HepG2 (cell line): ENCODE measurements at regions not wholly inside any gene's neighbourhood (a gene's known extent, or its start where the extent isn't known, plus 50 kb on each side); places are given as distances from the start of the nearest gene placed in this dataset.

Source experiments
- ATAC-seq: fragments of 200-7000 bp; cut with Tn5 transposase; 3 replicates; pipeline ENCODE4 v1.9.1; 2020; ENCODE audit warnings: mild to moderate bottlenecking, moderate library complexity
- BruUV-seq: library from RNA; stranded (reverse); fragments of 400-500 nt; replicated peaks from 2 replicates; lab custom pipeline; 2021; lab: Mats Ljungman, UMichigan
- CTCF ChIA-PET: fragments of 300-600 bp; formaldehyde crosslinking; extraction: SDS; loops from one replicate; lab custom pipeline; 2021; ENCODE audit warnings: low total read pairs, inconsistent platforms, low intra/inter-chr PET ratio; lab: Yijun Ruan, JAX
- POLR2A ChIA-PET: fragments of 350-600 bp; sonication (Branson Sonifier 250); formaldehyde crosslinking; loops from one replicate; lab custom pipeline; 2020; ENCODE audit warnings: antibody characterized with exemption, inconsistent platforms; lab: Yijun Ruan, JAX
- DNase-seq: peaks from one replicate; pipeline ENCODE4 v3.0.0-alpha.2; 2015; ENCODE audit warnings: low spot score
- FAIRE-seq: peaks from 3 replicates; lab custom pipeline; 2011; peaks lifted over from hg19 to GRCh38; lab: Jason Lieb, UNC
- H2AFZ ChIP-seq: one replicate; pipeline ENCODE4 v1.6.1; 2011; ENCODE audit warnings: low read length, inconsistent platforms
- H3K27ac ChIP-seq: fragments of 300-600 bp; 3 replicates; pipeline ENCODE4 v1.8.0; 2011; ENCODE audit warnings: mixed run types, mild to moderate bottlenecking, mixed read lengths, low read length, inconsistent platforms; ENCODE audit not compliant: insufficient read depth; ENCODE audit errors: extremely low read length
- H3K27me3 ChIP-seq, 2 experiments: fragments of 200-600 bp in 1 of 2; 2 replicates in 1 of 2; 3 replicates in 1 of 2; pipeline versions ENCODE4 v1.6.0 to v1.8.0; 2011; ENCODE audit warnings: low read length in 2 of 2, mild to moderate bottlenecking in 2 of 2, moderate library complexity in 2 of 2, inconsistent platforms in 1 of 2; ENCODE audit not compliant: insufficient read depth in 2 of 2, control insufficient read depth in 1 of 2
- H3K36me3 ChIP-seq, 2 experiments: fragments of 200-600 bp in 1 of 2; replicated peaks in 1 of 2; 2 replicates in 1 of 2; 3 replicates in 1 of 2; pipeline versions ENCODE4 v1.5.1 to v1.8.0; 2011; ENCODE audit warnings: low read length in 2 of 2, inconsistent platforms in 1 of 2; ENCODE audit not compliant: insufficient read depth in 2 of 2, control insufficient read depth in 1 of 2
- H3K4me1 ChIP-seq: 2 replicates; pipeline ENCODE4 v1.5.1; 2012; ENCODE audit warnings: low read length, inconsistent platforms; ENCODE audit not compliant: insufficient read depth
- H3K4me2 ChIP-seq: 2 replicates; pipeline ENCODE4 v1.6.0; 2011; ENCODE audit warnings: low read depth, low read length, inconsistent platforms
- H3K4me3 ChIP-seq, 3 experiments: fragments of 200-600 bp in 1 of 3; sonication (generic), shearing (Covaris generic) in 1 of 3; replicated peaks in 1 of 3; 2 replicates each; pipeline ENCODE4 v1.5.1; 2011 to 2016; ENCODE audit warnings: low read length in 3 of 3, inconsistent platforms in 2 of 3, low read depth in 2 of 3, mild to moderate bottlenecking in 2 of 3, control low read depth in 1 of 3, mixed read lengths in 1 of 3; ENCODE audit not compliant: insufficient read depth in 1 of 3
- H3K79me2 ChIP-seq: one replicate; pipeline ENCODE4 v1.6.1; 2011; ENCODE audit warnings: low read length, inconsistent platforms; ENCODE audit not compliant: insufficient read depth
- H3K9ac ChIP-seq: 2 replicates; pipeline ENCODE4 v1.6.0; 2011; ENCODE audit warnings: mild to moderate bottlenecking, low read depth, low read length, inconsistent platforms; ENCODE audit not compliant: insufficient read depth
- H3K9me3 ChIP-seq: 2 replicates; pipeline ENCODE4 v1.5.1; 2012; ENCODE audit warnings: mild to moderate bottlenecking, low read length
- H4K20me1 ChIP-seq: 2 replicates; pipeline ENCODE4 v1.6.0; 2011; ENCODE audit warnings: inconsistent platforms, mild to moderate bottlenecking, low read length, moderate library complexity; ENCODE audit not compliant: insufficient read depth
- CEBPG ChIP-seq: IDR thresholded peaks from 2 replicates; pipeline ENCODE4 v1.6.1; 2016
- HNF1B ChIP-seq: sonication (generic); formaldehyde crosslinking; IDR thresholded peaks from 2 replicates; pipeline ENCODE4 v1.5.1; 2020; ENCODE audit warnings: mild to moderate bottlenecking, moderate library complexity, missing genetic modification reagents
- MIXL1 ChIP-seq: IDR thresholded peaks from 2 replicates; pipeline ENCODE4 v1.6.1; 2016
- RARG ChIP-seq: sonication (generic); formaldehyde crosslinking; IDR thresholded peaks from 2 replicates; pipeline ENCODE4 v1.4.0; 2020; ENCODE audit warnings: low read depth, mild to moderate bottlenecking, missing genetic modification reagents
- RBM22 ChIP-seq: fragments of 200-400 bp; formaldehyde crosslinking; optimal IDR thresholded peaks from 2 replicates; pipeline ENCODE3; 2017; ENCODE audit warnings: mild to moderate bottlenecking, low read length, moderate library complexity
- SRSF9 ChIP-seq: fragments of 200-400 bp; formaldehyde crosslinking; IDR thresholded peaks from 2 replicates; pipeline ENCODE4 v1.6.1; 2018; ENCODE audit warnings: borderline replicate concordance, mild to moderate bottlenecking, low read depth, low read length; ENCODE audit not compliant: insufficient read depth, poor library complexity, severe bottlenecking
- ZFP90 ChIP-seq: sonication (generic); formaldehyde crosslinking; IDR thresholded peaks from 2 replicates; pipeline ENCODE4 v1.8.0; 2022; ENCODE audit warnings: missing genetic modification reagents, mild to moderate bottlenecking, inconsistent platforms, borderline replicate concordance
- WGBS: methylation state at CpG from one replicate; pipeline ENCODE4 v1.1.6; 2017; ENCODE audit warnings: low lambda C conversion rate; 5-methylcytosine and 5-hydroxymethylcytosine counted together
- in situ Hi-C: cut with HindIII; loops from 2 replicates; pipeline ENCODE4 v1.10.0; 2017; ENCODE audit warnings: low pct_unique_long_range_greater_than_20kb; ENCODE audit not compliant: extremely low pct_ligation_motif_present
- intact Hi-C: fragments of 100-400 bp; cut with micrococcal nuclease; formaldehyde crosslinking; loops from one replicate; pipeline ENCODE4 v1.10.0; 2022; ENCODE audit not compliant: unreplicated experiment
- TF ChIP-seq, protein P1 (sequence below): sonication (generic); formaldehyde crosslinking; IDR thresholded peaks from 2 replicates; pipeline ENCODE4 v1.9.0; 2021; ENCODE audit warnings: missing genetic modification reagents, mild to moderate bottlenecking, borderline replicate concordance
- TF ChIP-seq, protein P2 (sequence below): sonication (generic); formaldehyde crosslinking; IDR thresholded peaks from 2 replicates; pipeline ENCODE4 v1.5.0; 2020; ENCODE audit warnings: mild to moderate bottlenecking, missing genetic modification reagents

DNA sequence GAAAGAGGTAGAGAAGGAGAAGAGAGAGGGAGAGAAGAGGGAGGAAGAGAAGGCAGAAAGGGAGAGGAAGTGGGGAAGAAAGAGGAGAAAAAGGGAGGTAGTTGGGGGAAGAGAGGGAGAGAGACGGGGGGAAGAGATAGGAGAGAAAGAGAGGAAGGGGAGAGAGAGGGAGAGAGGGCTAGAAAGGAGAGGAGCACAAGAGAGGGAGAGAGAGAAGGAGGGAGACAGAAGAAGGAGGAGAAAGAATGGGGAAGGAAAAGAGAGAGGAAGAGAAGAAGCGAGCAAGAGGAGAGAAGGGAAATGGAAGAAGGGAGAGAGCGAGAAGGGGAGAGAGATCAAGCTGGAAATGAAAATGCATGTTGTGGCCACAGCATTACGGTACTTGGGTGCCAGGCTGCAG, 1368.4 kb upstream of the TMEM132C start:
- Histone ChIP-seq H4K20me1 (no peaks in the 10 kb centered on the region), H2AFZ (no peak overlapping the region)
- no TSS peak for BruUV-seq
- intact Hi-C loops = no loop called here
- TF ChIP-seq, protein P1, sequence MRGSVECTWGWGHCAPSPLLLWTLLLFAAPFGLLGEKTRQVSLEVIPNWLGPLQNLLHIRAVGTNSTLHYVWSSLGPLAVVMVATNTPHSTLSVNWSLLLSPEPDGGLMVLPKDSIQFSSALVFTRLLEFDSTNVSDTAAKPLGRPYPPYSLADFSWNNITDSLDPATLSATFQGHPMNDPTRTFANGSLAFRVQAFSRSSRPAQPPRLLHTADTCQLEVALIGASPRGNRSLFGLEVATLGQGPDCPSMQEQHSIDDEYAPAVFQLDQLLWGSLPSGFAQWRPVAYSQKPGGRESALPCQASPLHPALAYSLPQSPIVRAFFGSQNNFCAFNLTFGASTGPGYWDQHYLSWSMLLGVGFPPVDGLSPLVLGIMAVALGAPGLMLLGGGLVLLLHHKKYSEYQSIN (CRISPR knock-in tag) = no peak
- no peak for TF ChIP-seq SRSF9
- TF ChIP-seq RARG = no peak
- TF ChIP-seq RBM22 = no peak
- TF ChIP-seq, protein P2, sequence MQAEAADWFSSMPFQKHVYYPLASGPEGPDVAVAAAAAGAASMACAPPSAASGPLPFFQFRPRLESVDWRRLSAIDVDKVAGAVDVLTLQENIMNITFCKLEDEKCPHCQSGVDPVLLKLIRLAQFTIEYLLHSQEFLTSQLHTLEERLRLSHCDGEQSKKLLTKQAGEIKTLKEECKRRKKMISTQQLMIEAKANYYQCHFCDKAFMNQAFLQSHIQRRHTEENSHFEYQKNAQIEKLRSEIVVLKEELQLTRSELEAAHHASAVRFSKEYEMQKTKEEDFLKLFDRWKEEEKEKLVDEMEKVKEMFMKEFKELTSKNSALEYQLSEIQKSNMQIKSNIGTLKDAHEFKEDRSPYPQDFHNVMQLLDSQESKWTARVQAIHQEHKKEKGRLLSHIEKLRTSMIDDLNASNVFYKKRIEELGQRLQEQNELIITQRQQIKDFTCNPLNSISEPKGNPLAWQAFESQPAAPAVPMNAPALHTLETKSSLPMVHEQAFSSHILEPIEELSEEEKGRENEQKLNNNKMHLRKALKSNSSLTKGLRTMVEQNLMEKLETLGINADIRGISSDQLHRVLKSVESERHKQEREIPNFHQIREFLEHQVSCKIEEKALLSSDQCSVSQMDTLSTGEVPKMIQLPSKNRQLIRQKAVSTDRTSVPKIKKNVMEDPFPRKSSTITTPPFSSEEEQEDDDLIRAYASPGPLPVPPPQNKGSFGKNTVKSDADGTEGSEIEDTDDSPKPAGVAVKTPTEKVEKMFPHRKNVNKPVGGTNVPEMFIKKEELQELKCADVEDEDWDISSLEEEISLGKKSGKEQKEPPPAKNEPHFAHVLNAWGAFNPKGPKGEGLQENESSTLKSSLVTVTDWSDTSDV (CRISPR knock-in tag) = no peak
- no peak for TF ChIP-seq CEBPG (CRISPR knock-in tag)
- no peak for TF ChIP-seq MIXL1 (CRISPR knock-in tag)
- TF ChIP-seq HNF1B (CRISPR knock-in tag) = no peak
- no peak for TF ChIP-seq ZFP90 (CRISPR knock-in tag)
- TF ChIP-seq, all 625 proteins: peak for 0
- no peak overlapping the region for H3K9ac ChIP-seq
- H3K4me1 ChIP-seq = no peaks in the 10 kb centered on the region
- no peaks in the 10 kb centered on the region for H3K27me3 ChIP-seq
- no peak overlapping the region for H3K4me3 ChIP-seq
- no peak overlapping the region for H3K27ac ChIP-seq
- H3K36me3 ChIP-seq = no peaks in the 10 kb centered on the region
- ChIA-PET CTCF (no interaction called here), POLR2A (no interaction called here)
- peaks cover 41% of the 10 kb centered on the region for H3K9me3 ChIP-seq
- no peak for DNase-seq
- FAIRE-seq = no peak
- H3K79me2 ChIP-seq = no peaks in the 10 kb centered on the region
- no peak overlapping the region for H3K4me2 ChIP-seq
- no peak for ATAC-seq
- in situ Hi-C loops = no loop called here
- 16% methylated on average over 4 of the region's 4 CpGs for WGBS
